Activated B cell treated with CpG ODN at 0.5 μM for 24 hours (primary cell): ENCODE measurements at regions not wholly inside any gene's neighbourhood (a gene's known extent, or its start where the extent isn't known, plus 50 kb on each side); places are given as distances from the start of the nearest gene placed in this dataset.

Experiments used
- ATAC-seq: fragments of 200-7000 bp; cut with Tn5 transposase; one replicate; pipeline ENCODE4 v1.10.0; 2021; ENCODE audit warnings: low read depth, mild to moderate bottlenecking, moderate library complexity
- CTCF ChIA-PET: fragments of 350-600 bp; sonication (Branson Sonifier 250); formaldehyde crosslinking; loops from one replicate; lab custom pipeline; 2021; ENCODE audit warnings: antibody characterized with exemption; lab: Charles Lee
- POLR2A ChIA-PET: fragments of 350-600 bp; sonication (Branson Sonifier 250); formaldehyde crosslinking; loops from one replicate; lab custom pipeline; 2021; ENCODE audit warnings: antibody characterized with exemption; lab: Charles Lee
- DNase-seq: peaks from one replicate; pipeline ENCODE4 v3.0.0; 2022
- H3K27ac Mint-ChIP-seq: one replicate; pipeline ENCODE4 v1.8.0; 2020; ENCODE audit warnings: mixed read lengths
- H3K27me3 Mint-ChIP-seq: one replicate; pipeline ENCODE4 v1.8.0; 2021; ENCODE audit warnings: mixed read lengths
- H3K36me3 Mint-ChIP-seq: one replicate; pipeline ENCODE4 v1.8.0; 2021; ENCODE audit warnings: low read depth, mixed read lengths
- H3K4me1 Mint-ChIP-seq: one replicate; pipeline ENCODE4 v1.8.0; 2021; ENCODE audit warnings: mixed read lengths
- H3K4me3 Mint-ChIP-seq: one replicate; pipeline ENCODE4 v1.8.0; 2020; ENCODE audit warnings: mild to moderate bottlenecking, mixed read lengths
- H3K9me3 Mint-ChIP-seq: one replicate; pipeline ENCODE4 v1.8.0; 2020; ENCODE audit warnings: mixed read lengths
- CTCF ChIP-seq: fragments of 200-600 bp; IDR thresholded peaks from one replicate; pipeline ENCODE4 v1.8.0; 2022; ENCODE audit warnings: antibody characterized with exemption, mild to moderate bottlenecking
- intact Hi-C: fragments of 100-400 bp; cut with micrococcal nuclease; formaldehyde crosslinking; loops from one replicate; pipeline ENCODE4 v1.15.1; 2024

- Mint-ChIP-seq H3K27ac (no peak overlapping the region), H3K27me3 (no peaks in the 10 kb centered on the region), H3K4me1 (no peaks in the 10 kb centered on the region), H3K36me3 (no peaks in the 10 kb centered on the region), H3K9me3 (peaks cover 5% of the 10 kb centered on the region), H3K4me3 (no peak overlapping the region)
- intact Hi-C loops = no loop called here
- ChIA-PET POLR2A (no interaction called here), CTCF (no interaction called here)
- DNase-seq = no peak
- no peak for TF ChIP-seq CTCF
- ATAC-seq = no peak
Measured at GRCh38 chr4:126947536-126947935, 685.2 kb upstream of the INTU start.

GRCh38 chr4:126954537-126955291 lies 678.0 kb upstream of the INTU start:
- ATAC-seq (no peak), DNase-seq (no peak)
- H3K27me3 Mint-ChIP-seq = no peaks in the 10 kb centered on the region
- ChIA-PET POLR2A (no interaction called here), CTCF (no interaction called here)
- peaks cover 10% of the 10 kb centered on the region for H3K9me3 Mint-ChIP-seq
- no peaks in the 10 kb centered on the region for H3K4me1 Mint-ChIP-seq
- no peak overlapping the region for H3K4me3 Mint-ChIP-seq
- intact Hi-C loops = no loop called here
- TF ChIP-seq CTCF = no peak
- no peak overlapping the region for H3K27ac Mint-ChIP-seq
- H3K36me3 Mint-ChIP-seq = no peaks in the 10 kb centered on the region

- H3K4me3 Mint-ChIP-seq = no peak overlapping the region
- ChIA-PET CTCF (no interaction called here), POLR2A (no interaction called here)
- H3K27ac Mint-ChIP-seq = no peak overlapping the region
- intact Hi-C loops = no loop called here
- no peaks in the 10 kb centered on the region for H3K36me3 Mint-ChIP-seq
- no peak for ATAC-seq
- no peak for TF ChIP-seq CTCF
- H3K4me1 Mint-ChIP-seq = no peaks in the 10 kb centered on the region
- H3K9me3 Mint-ChIP-seq = peaks cover 10% of the 10 kb centered on the region
- no peaks in the 10 kb centered on the region for H3K27me3 Mint-ChIP-seq
- DNase-seq = no peak
Measured at GRCh38 chr4:126955292-126956183, 677.2 kb upstream of the INTU start.

- H3K27ac Mint-ChIP-seq = no peak overlapping the region
- ChIA-PET CTCF (no interaction called here), POLR2A (no interaction called here)
- H3K9me3 Mint-ChIP-seq = peaks cover 10% of the 10 kb centered on the region
- H3K27me3 Mint-ChIP-seq = no peaks in the 10 kb centered on the region
- intact Hi-C loops = no loop called here
- no peaks in the 10 kb centered on the region for H3K36me3 Mint-ChIP-seq
- DNase-seq = no peak
- no peak for TF ChIP-seq CTCF
- no peaks in the 10 kb centered on the region for H3K4me1 Mint-ChIP-seq
- no peak for ATAC-seq
- no peak overlapping the region for H3K4me3 Mint-ChIP-seq
Measured at GRCh38 chr4:126956184-126956897, 676.4 kb upstream of the INTU start.

GRCh38 chr4:126957556-126957955 lies 675.2 kb upstream of the INTU start:
- Mint-ChIP-seq H3K27me3 (no peaks in the 10 kb centered on the region), H3K9me3 (peaks cover 10% of the 10 kb centered on the region), H3K4me3 (no peak overlapping the region), H3K27ac (no peak overlapping the region), H3K36me3 (no peaks in the 10 kb centered on the region), H3K4me1 (no peaks in the 10 kb centered on the region)
- intact Hi-C loops = no loop called here
- no peak for DNase-seq
- no peak for TF ChIP-seq CTCF
- POLR2A ChIA-PET = no interaction called here
- no peak for ATAC-seq
- CTCF ChIA-PET = no interaction called here
